Fibroblast of the aortic adventitia (primary cell): ENCODE measurements at regions not wholly inside any gene's neighbourhood (a gene's known extent, or its start where the extent isn't known, plus 50 kb on each side); places are given as distances from the start of the nearest gene placed in this dataset.

Experiments used
- DNase-seq: peaks from one replicate; pipeline ENCODE4 v3.0.0-alpha.2; 2010; ENCODE audit warnings: low read depth
- H3K4me3 ChIP-seq: 2 replicates; pipeline ENCODE4 v1.5.1; 2011; ENCODE audit warnings: low read depth, mild to moderate bottlenecking, control low read depth, low read length, moderate library complexity
- CTCF ChIP-seq: IDR thresholded peaks from 2 replicates; pipeline ENCODE4 v1.5.1; 2011; ENCODE audit warnings: mild to moderate bottlenecking, low read length, control low read depth, inconsistent platforms; ENCODE audit not compliant: insufficient read depth

- no peak for DNase-seq
- no peak overlapping the region for H3K4me3 ChIP-seq
- TF ChIP-seq CTCF = no peak
Measured at GRCh38 chr2:238689331-238689730, 158.6 kb upstream of the TWIST2 start.

- no peak overlapping the region for H3K4me3 ChIP-seq
- TF ChIP-seq CTCF = no peak
- DNase-seq = no peak
Measured at GRCh38 chr2:238689871-238690389, 158.0 kb upstream of the TWIST2 start.

GRCh38 chr2:238690511-238690910 lies 157.4 kb upstream of the TWIST2 start:
- H3K4me3 ChIP-seq = no peak overlapping the region
- TF ChIP-seq CTCF = no peak
- DNase-seq = no peak

GRCh38 chr2:238691596-238692491 lies 156.0 kb upstream of the TWIST2 start:
- DNase-seq = no peak
- H3K4me3 ChIP-seq = no peak overlapping the region
- no peak for TF ChIP-seq CTCF

- no peak overlapping the region for H3K4me3 ChIP-seq
- no peak for DNase-seq
- no peak for TF ChIP-seq CTCF
Measured at GRCh38 chr2:238692562-238692961, 155.3 kb upstream of the TWIST2 start.

GRCh38 chr2:238693337-238694093 lies 154.4 kb upstream of the TWIST2 start:
- no peak overlapping the region for H3K4me3 ChIP-seq
- no peak for DNase-seq
- no peak for TF ChIP-seq CTCF
